IMR-90 (cell line): ENCODE measurements at regions not wholly inside any gene's neighbourhood (a gene's known extent, or its start where the extent isn't known, plus 50 kb on each side); places are given as distances from the start of the nearest gene placed in this dataset.

Source experiments
- ATAC-seq: fragments of 200-7000 bp; cut with Tn5 transposase; 2 replicates; pipeline ENCODE4 v1.9.1; 2020; ENCODE audit warnings: low read depth, mild to moderate bottlenecking, moderate library complexity
- BruUV-seq: library from RNA; stranded (reverse); fragments of 400-500 nt; replicated peaks from 2 replicates; lab custom pipeline; 2021; lab: Mats Ljungman, UMichigan
- CTCF ChIA-PET: fragments of 300-600 bp; formaldehyde crosslinking; extraction: SDS; loops from one replicate; lab custom pipeline; 2021; ENCODE audit warnings: antibody characterized with exemption; lab: Yijun Ruan, JAX
- POLR2A ChIA-PET: fragments of 300-600 bp; sonication (Branson Sonifier 250); formaldehyde crosslinking; loops from one replicate; lab custom pipeline; 2022; ENCODE audit warnings: antibody characterized with exemption; ENCODE audit not compliant: unreplicated experiment; lab: Charles Lee
- DNase-seq: peaks from one replicate; pipeline ENCODE4 v3.0.0; 2013
- H2AFZ ChIP-seq: replicated peaks from 2 replicates; pipeline ENCODE3; 2013; ENCODE audit warnings: low read length, mild to moderate bottlenecking; ENCODE audit not compliant: poor library complexity
- H2AK5ac ChIP-seq: 2 replicates; pipeline ENCODE4 v1.6.1; 2013; ENCODE audit warnings: low read depth, low read length, inconsistent platforms
- H2AK9ac ChIP-seq: replicated peaks from 2 replicates; pipeline ENCODE3; 2013; ENCODE audit warnings: mild to moderate bottlenecking, low read depth, low read length, moderate library complexity; ENCODE audit not compliant: poor library complexity
- H2BK120ac ChIP-seq: 2 replicates; pipeline ENCODE4 v1.6.1; 2013; ENCODE audit warnings: low read depth, low read length, inconsistent platforms
- H2BK15ac ChIP-seq: 3 replicates; pipeline ENCODE4 v1.6.1; 2013; ENCODE audit warnings: low read depth, low read length, inconsistent platforms
- H2BK20ac ChIP-seq: 2 replicates; pipeline ENCODE4 v1.6.1; 2013; ENCODE audit warnings: low read depth, mild to moderate bottlenecking, inconsistent platforms, low read length, moderate library complexity
- H2BK5ac ChIP-seq: 2 replicates; pipeline ENCODE4 v1.6.1; 2013; ENCODE audit warnings: mild to moderate bottlenecking, low read depth, low read length, inconsistent platforms; ENCODE audit not compliant: poor library complexity, severe bottlenecking
- H3K14ac ChIP-seq: replicated peaks from 2 replicates; pipeline ENCODE4 v1.6.1; 2013; ENCODE audit warnings: low read depth, low read length, inconsistent platforms
- H3K18ac ChIP-seq: 2 replicates; pipeline ENCODE4 v1.6.1; 2013; ENCODE audit warnings: low read depth, low read length, control low read depth
- H3K23ac ChIP-seq: 2 replicates; pipeline ENCODE4 v1.6.1; 2013; ENCODE audit warnings: low read depth, low read length, inconsistent platforms
- H3K27ac ChIP-seq: 2 replicates; pipeline ENCODE4 v1.5.1; 2013; ENCODE audit warnings: mild to moderate bottlenecking, control low read depth, low read length; ENCODE audit not compliant: insufficient read depth
- H3K27me3 ChIP-seq: 2 replicates; pipeline ENCODE4 v1.6.1; 2013; ENCODE audit warnings: low read length; ENCODE audit not compliant: control insufficient read depth, insufficient read depth
- H3K36me3 ChIP-seq: 2 replicates; pipeline ENCODE4 v1.6.1; 2013; ENCODE audit warnings: low read length, mixed read lengths; ENCODE audit not compliant: control insufficient read depth, insufficient read depth
- H3K4ac ChIP-seq: 2 replicates; pipeline ENCODE4 v1.6.1; 2013; ENCODE audit warnings: low read depth, low read length, inconsistent platforms
- H3K4me1 ChIP-seq: 2 replicates; pipeline ENCODE4 v1.6.1; 2013; ENCODE audit warnings: low read length, mixed read lengths; ENCODE audit not compliant: control insufficient read depth, insufficient read depth
- H3K4me2 ChIP-seq: 2 replicates; pipeline ENCODE4 v1.6.1; 2013; ENCODE audit warnings: low read depth, mild to moderate bottlenecking, control low read depth, low read length, moderate library complexity
- H3K4me3 ChIP-seq: 2 replicates; pipeline ENCODE4 v1.5.1; 2013; ENCODE audit warnings: low read depth, mild to moderate bottlenecking, control low read depth, low read length, moderate library complexity; ENCODE audit not compliant: insufficient read depth
- H3K56ac ChIP-seq: 2 replicates; pipeline ENCODE4 v1.6.1; 2013; ENCODE audit warnings: low read length, inconsistent platforms; ENCODE audit not compliant: insufficient read depth; ENCODE audit errors: extremely low read depth
- H3K79me1 ChIP-seq, 2 experiments: 2 replicates each; pipeline ENCODE4 v1.6.1; 2013; ENCODE audit warnings: low read length in 2 of 2, inconsistent platforms in 1 of 2, low read depth in 1 of 2
- H3K9ac ChIP-seq: 2 replicates; pipeline ENCODE4 v1.6.1; 2013; ENCODE audit warnings: low read depth, low read length, control low read depth
- H3K9me1 ChIP-seq: 2 replicates; pipeline ENCODE4 v1.6.1; 2013; ENCODE audit warnings: low read length, inconsistent platforms; ENCODE audit not compliant: insufficient read depth
- H3K9me3 ChIP-seq: 2 replicates; pipeline ENCODE4 v1.6.1; 2013; ENCODE audit warnings: low read length; ENCODE audit not compliant: control insufficient read depth, insufficient read depth
- H4K20me1 ChIP-seq: 2 replicates; pipeline ENCODE4 v1.6.1; 2013; ENCODE audit warnings: low read length, inconsistent platforms; ENCODE audit not compliant: insufficient read depth
- H4K5ac ChIP-seq: 2 replicates; pipeline ENCODE4 v1.6.1; 2013; ENCODE audit warnings: mild to moderate bottlenecking, low read depth, low read length, control low read depth
- H4K8ac ChIP-seq, 2 experiments: 2 replicates each; pipeline ENCODE4 v1.6.1; 2013; ENCODE audit warnings: low read depth in 2 of 2, low read length in 2 of 2, control low read depth in 1 of 2, inconsistent platforms in 1 of 2
- H4K91ac ChIP-seq: 2 replicates; pipeline ENCODE4 v1.6.1; 2013; ENCODE audit warnings: low read depth, low read length, inconsistent platforms; ENCODE audit not compliant: insufficient read depth
- CEBPB ChIP-seq: IDR thresholded peaks from 2 replicates; pipeline ENCODE4 v1.6.1; 2012; ENCODE audit warnings: low read depth, low read length, improper control_type of control experiment
- FOS ChIP-seq: fragments of 150-350 bp; IDR thresholded peaks from 2 replicates; pipeline ENCODE4 v1.6.1; 2016; ENCODE audit warnings: low read depth, low read length
- MAZ ChIP-seq: IDR thresholded peaks from 2 replicates; pipeline ENCODE4 v1.6.1; 2012; ENCODE audit warnings: low read depth, mild to moderate bottlenecking, low read length, improper control_type of control experiment, moderate library complexity, borderline replicate concordance
- NFE2L2 ChIP-seq: fragments of 150-350 bp; IDR thresholded peaks from 2 replicates; pipeline ENCODE4 v1.6.1; 2016; ENCODE audit warnings: low read depth, mild to moderate bottlenecking, low read length
- POLR2A ChIP-seq: IDR thresholded peaks from 2 replicates; pipeline ENCODE4 v1.6.1; 2012; ENCODE audit warnings: mild to moderate bottlenecking, low read depth, low read length
- WGBS, 2 experiments: methylation state at CpG; one replicate each; pipeline versions ENCODE4 v1.1.5 to v1.1.7; 2013; ENCODE audit warnings: missing lambda C conversion rate in 2 of 2; ENCODE audit not compliant: insufficient read length in 1 of 2; ENCODE audit errors: extremely low coverage in 2 of 2; 5-methylcytosine and 5-hydroxymethylcytosine counted together
- dilution Hi-C: fragments of 300-500 bp; cut with HindIII; formaldehyde crosslinking; loops from one replicate; pipeline ENCODE4 v1.14.3; 2018; ENCODE audit warnings: low sequenced_read_pairs; ENCODE audit not compliant: unreplicated experiment
- in situ Hi-C: fragments of 300-500 bp; cut with MboI; formaldehyde crosslinking; loops from 3 replicates; pipeline ENCODE4 v1.14.3; 2019; ENCODE audit warnings: low sequenced_read_pairs, inconsistent platforms, mixed read lengths
- intact Hi-C: fragments of 100-400 bp; cut with micrococcal nuclease; formaldehyde crosslinking; loops from 2 replicates; pipeline ENCODE4 v1.10.0; 2022
- TF ChIP-seq, protein P1 (sequence below): fragments of 150-350 bp; IDR thresholded peaks from 2 replicates; pipeline ENCODE4 v1.6.1; 2017; ENCODE audit warnings: mild to moderate bottlenecking, antibody characterized with exemption, low read length, low read depth
- TF ChIP-seq, protein P2 (sequence below): fragments of 150-350 bp; IDR thresholded peaks from 2 replicates; pipeline ENCODE4 v1.6.1; 2016; ENCODE audit warnings: low read depth, mild to moderate bottlenecking, low read length, moderate library complexity, borderline replicate concordance

DNA sequence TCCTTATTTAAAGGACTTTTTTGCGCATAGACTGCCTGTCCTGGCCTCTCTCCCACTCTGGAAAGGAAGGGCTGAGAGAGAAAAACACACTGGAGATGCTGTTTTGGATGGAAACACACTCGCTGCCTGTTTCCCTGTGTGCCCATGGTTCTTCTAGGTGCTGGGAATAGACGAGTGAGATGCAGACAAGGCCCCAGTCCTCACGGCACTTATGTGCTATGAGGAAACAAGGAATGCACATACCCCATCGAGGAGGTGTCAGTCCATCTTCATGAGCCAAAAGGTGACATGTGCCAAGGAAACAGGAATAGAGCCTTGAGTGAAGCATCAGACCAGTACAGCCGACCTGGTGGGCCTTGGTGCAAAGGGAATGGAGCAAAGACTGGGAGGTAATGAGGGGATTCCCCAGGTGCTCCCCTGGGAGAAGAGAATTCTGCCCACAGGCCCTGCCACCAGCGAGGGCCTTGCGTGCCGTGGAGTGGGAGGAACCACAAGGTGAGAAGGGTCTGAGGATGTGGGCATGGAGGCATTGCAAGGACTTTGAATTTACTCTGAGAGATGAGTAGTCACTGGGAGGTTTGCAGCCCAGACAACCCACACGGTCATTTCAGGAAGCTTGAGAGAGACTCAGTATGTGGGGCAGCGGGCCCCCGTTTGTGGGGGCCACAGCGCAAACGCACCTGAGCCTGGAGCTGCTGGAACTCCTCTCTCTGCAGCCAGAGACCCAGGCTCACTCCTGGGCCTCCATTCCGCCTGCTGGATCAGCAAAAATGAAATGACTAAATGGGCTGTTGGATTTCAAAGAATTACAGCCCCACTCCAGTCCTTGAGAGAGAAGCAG is 197.5 kb upstream of the COPS8 start:
- no peak for ATAC-seq
- H3K56ac ChIP-seq = no peak overlapping the region
- H3K9me1 ChIP-seq = peaks cover 6% of the 10 kb centered on the region; the same call in 1 of the 2 replicates
- H4K8ac ChIP-seq = peak overlapping the region in 1 of 2 experiments; percentile 11; a peak in 2 of 4 replicates
- peak overlapping the region; percentile 66 for H2AK5ac ChIP-seq
- peak overlapping the region; percentile 79 for H3K14ac ChIP-seq
- no peaks in the 10 kb centered on the region for H4K20me1 ChIP-seq
- DNase-seq = no peak
- peaks cover 8% of the 10 kb centered on the region; the same call in 1 of the 2 replicates for H3K4me1 ChIP-seq
- dilution Hi-C loops (no loop called here), in situ Hi-C loops (no loop called here), intact Hi-C loops (no loop called here)
- H3K18ac ChIP-seq = peak overlapping the region; percentile 61
- H3K79me1 ChIP-seq = no peaks in the 10 kb centered on the region
- ChIA-PET CTCF (no interaction called here), POLR2A (no interaction called here)
- H2BK120ac ChIP-seq = peak overlapping the region; percentile 85
- no peak overlapping the region for H3K4me3 ChIP-seq
- no peak overlapping the region for H3K9ac ChIP-seq
- H4K5ac ChIP-seq = peak overlapping the region; percentile 53; the same call in 1 of the 2 replicates
- no peak overlapping the region for H3K4me2 ChIP-seq
- H3K4ac ChIP-seq = peak overlapping the region; percentile 89
- no TSS peak for BruUV-seq
- peak overlapping the region; percentile 80 for H2BK20ac ChIP-seq
- H2BK5ac ChIP-seq = no peak overlapping the region
- H3K9me3 ChIP-seq = no peaks in the 10 kb centered on the region
- H2BK15ac ChIP-seq = peak overlapping the region; percentile 4; the same call in 1 of the 3 replicates
- peak overlapping the region; percentile 61 for H2AFZ ChIP-seq
- peak overlapping the region; percentile 70; the same call in 1 of the 2 replicates for H3K27ac ChIP-seq
- peak overlapping the region; percentile 62 for H4K91ac ChIP-seq
- peak overlapping the region; percentile 11 for H3K23ac ChIP-seq
- H2AK9ac ChIP-seq = no peak overlapping the region
- WGBS, 2 experiments = 74% methylated on average over 9 of the region's 15 CpGs; no CpG with 5 or more reads in 1 of the 2 experiments
- H3K36me3 ChIP-seq = no peaks in the 10 kb centered on the region
- peaks cover 3% of the 10 kb centered on the region for H3K27me3 ChIP-seq
- TF ChIP-seq CEBPB = no peak
- TF ChIP-seq, protein P1, sequence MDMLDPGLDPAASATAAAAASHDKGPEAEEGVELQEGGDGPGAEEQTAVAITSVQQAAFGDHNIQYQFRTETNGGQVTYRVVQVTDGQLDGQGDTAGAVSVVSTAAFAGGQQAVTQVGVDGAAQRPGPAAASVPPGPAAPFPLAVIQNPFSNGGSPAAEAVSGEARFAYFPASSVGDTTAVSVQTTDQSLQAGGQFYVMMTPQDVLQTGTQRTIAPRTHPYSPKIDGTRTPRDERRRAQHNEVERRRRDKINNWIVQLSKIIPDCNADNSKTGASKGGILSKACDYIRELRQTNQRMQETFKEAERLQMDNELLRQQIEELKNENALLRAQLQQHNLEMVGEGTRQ = no peak
- no peak for TF ChIP-seq FOS
- TF ChIP-seq POLR2A = no peak
- TF ChIP-seq, protein P2, sequence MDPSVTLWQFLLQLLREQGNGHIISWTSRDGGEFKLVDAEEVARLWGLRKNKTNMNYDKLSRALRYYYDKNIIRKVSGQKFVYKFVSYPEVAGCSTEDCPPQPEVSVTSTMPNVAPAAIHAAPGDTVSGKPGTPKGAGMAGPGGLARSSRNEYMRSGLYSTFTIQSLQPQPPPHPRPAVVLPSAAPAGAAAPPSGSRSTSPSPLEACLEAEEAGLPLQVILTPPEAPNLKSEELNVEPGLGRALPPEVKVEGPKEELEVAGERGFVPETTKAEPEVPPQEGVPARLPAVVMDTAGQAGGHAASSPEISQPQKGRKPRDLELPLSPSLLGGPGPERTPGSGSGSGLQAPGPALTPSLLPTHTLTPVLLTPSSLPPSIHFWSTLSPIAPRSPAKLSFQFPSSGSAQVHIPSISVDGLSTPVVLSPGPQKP = no peak
- no peak for TF ChIP-seq NFE2L2
- no peak for TF ChIP-seq MAZ
